Prostate gland (tissue), 2 donors: ENCODE measurements at regions not wholly inside any gene's neighbourhood (a gene's known extent, or its start where the extent isn't known, plus 50 kb on each side); places are given as distances from the start of the nearest gene placed in this dataset.

Experiments
- DNase-seq: peaks from one replicate; pipeline ENCODE4 v3.0.0-alpha.2; 2019; ENCODE audit warnings: low spot score
- H3K27ac ChIP-seq, 2 donors: fragments of 200-600 bp; sonication (generic); 2 replicates each; pipeline ENCODE4 v1.5.1; 2017 to 2019
- H3K27me3 ChIP-seq: fragments of 200-600 bp; sonication (generic); replicated peaks from 2 replicates; pipeline ENCODE4 v1.5.1; 2019; ENCODE audit not compliant: insufficient read depth
- H3K36me3 ChIP-seq, 2 donors: fragments of 200-600 bp; sonication (generic); 1 replicate in 1 of 2; 2 replicates in 1 of 2; pipeline versions ENCODE4 v1.5.1 to v1.8.1; 2017 to 2019
- H3K4me1 ChIP-seq: fragments of 200-600 bp; sonication (generic); replicated peaks from 2 replicates; pipeline ENCODE4 v1.5.1; 2019
- H3K4me3 ChIP-seq, 2 donors: fragments of 200-600 bp; sonication (generic); 2 replicates each; pipeline ENCODE4 v1.5.1; 2017 to 2019
- H3K9me3 ChIP-seq: fragments of 200-600 bp; sonication (generic); 2 replicates; pipeline ENCODE4 v1.5.1; 2017
- CTCF ChIP-seq, 4 experiments: fragments of 200-600 bp in 2 of 4; fragments of 450-650 bp in 2 of 4; sonication (generic) in 2 of 4; IDR thresholded peaks; 1 replicate in 3 of 4; 2 replicates in 1 of 4; pipeline ENCODE4 v1.5.1; 2016 to 2019; ENCODE audit warnings: antibody characterized with exemption in 4 of 4, mild to moderate bottlenecking in 2 of 4, moderate library complexity in 2 of 4
- POLR2A ChIP-seq: fragments of 450-650 bp; IDR thresholded peaks from one replicate; pipeline ENCODE4 v1.6.1; 2016; ENCODE audit warnings: antibody characterized with exemption, mild to moderate bottlenecking
- POLR2AphosphoS5 ChIP-seq: sonication (generic); formaldehyde crosslinking; IDR thresholded peaks from one replicate; pipeline ENCODE4 v1.6.1; 2017; ENCODE audit warnings: antibody characterized with exemption
- WGBS: methylation state at CpG from one replicate; pipeline ENCODE4 v1.1.5; 2018; 5-methylcytosine and 5-hydroxymethylcytosine counted together
- intact Hi-C: fragments of 100-400 bp; cut with DNase I; formaldehyde crosslinking; loops from one replicate; pipeline ENCODE4 v1.14.2; 2022

DNA sequence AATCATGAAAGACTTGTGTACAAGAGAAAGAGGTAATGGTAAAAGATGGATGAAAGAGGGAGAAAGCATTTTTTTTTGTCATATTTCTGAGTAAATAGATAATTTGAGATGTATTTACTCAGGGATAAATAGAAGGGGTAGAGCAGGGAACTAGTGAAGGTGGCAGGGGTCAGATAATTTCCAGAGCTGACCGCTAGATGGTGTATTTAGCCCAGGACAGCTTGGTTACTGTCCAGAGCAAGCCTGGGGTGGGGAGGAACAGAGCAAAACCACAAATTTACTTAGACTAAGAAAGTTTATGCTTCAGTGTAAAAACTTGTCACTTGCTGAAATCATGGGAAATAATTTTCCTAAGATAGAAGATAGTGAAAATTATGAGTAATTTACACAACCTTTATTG, 91.5 kb downstream of the XCL2 start:
- no peak overlapping the region for H3K4me3 ChIP-seq
- no peaks in the 10 kb centered on the region for H3K36me3 ChIP-seq
- TF ChIP-seq POLR2A (no peak), CTCF (IDR thresholded peaks at IDR 0.05) (no peak), POLR2AphosphoS5 (no peak)
- H3K27ac ChIP-seq: no peak overlapping the region
- DNase-seq: no peak
- intact Hi-C loops: no loop called here
- WGBS: 58% methylated on average over 1 of the region's 1 CpG
- no peaks in the 10 kb centered on the region for H3K9me3 ChIP-seq
- H3K27me3 ChIP-seq: no peaks in the 10 kb centered on the region
- H3K4me1 ChIP-seq: no peaks in the 10 kb centered on the region

DNA sequence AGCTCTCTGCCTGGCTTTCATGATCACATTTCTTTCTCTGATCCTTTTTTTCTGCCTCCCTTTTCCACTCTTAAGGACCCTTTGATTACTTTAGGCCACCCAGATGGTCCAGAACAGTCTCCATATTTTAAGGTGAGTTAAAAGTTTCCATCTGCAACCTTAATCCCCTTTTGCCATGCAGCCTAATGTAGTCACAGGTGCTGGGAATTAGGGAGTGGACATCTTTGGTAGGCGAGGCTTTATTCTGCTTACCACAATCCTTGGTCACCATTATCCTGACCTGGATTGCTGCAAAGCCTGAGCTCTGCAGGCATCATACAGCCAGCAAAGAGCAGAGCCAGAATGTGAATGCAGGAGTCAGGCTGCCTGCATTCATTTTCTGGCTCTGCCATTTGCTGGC, 95.9 kb downstream of the XCL2 start:
- Histone ChIP-seq H3K4me3 (no peak overlapping the region), H3K4me1 (no peaks in the 10 kb centered on the region), H3K9me3 (no peaks in the 10 kb centered on the region), H3K27me3 (no peaks in the 10 kb centered on the region), H3K27ac (no peak overlapping the region), H3K36me3 (no peaks in the 10 kb centered on the region)
- 100% methylated on average over 1 of the region's 1 CpG for WGBS
- no peak for DNase-seq
- TF ChIP-seq POLR2AphosphoS5: no peak
- TF ChIP-seq CTCF (IDR thresholded peaks at IDR 0.05): no peak
- no peak for TF ChIP-seq POLR2A
- intact Hi-C loops: no loop called here

- Histone ChIP-seq H3K27me3 (no peaks in the 10 kb centered on the region), H3K4me1 (no peaks in the 10 kb centered on the region), H3K36me3 (no peaks in the 10 kb centered on the region), H3K4me3 (no peak overlapping the region), H3K9me3 (no peaks in the 10 kb centered on the region), H3K27ac (no peak overlapping the region)
- intact Hi-C loops: no loop called here
- TF ChIP-seq POLR2A (no peak), POLR2AphosphoS5 (no peak), CTCF (IDR thresholded peaks at IDR 0.05) (no peak)
- DNase-seq: no peak
- WGBS: 87% methylated on average over 5 of the region's 5 CpGs
Observed at GRCh38 chr1:168446081-168446480, 97.7 kb downstream of the XCL2 start.

DNA sequence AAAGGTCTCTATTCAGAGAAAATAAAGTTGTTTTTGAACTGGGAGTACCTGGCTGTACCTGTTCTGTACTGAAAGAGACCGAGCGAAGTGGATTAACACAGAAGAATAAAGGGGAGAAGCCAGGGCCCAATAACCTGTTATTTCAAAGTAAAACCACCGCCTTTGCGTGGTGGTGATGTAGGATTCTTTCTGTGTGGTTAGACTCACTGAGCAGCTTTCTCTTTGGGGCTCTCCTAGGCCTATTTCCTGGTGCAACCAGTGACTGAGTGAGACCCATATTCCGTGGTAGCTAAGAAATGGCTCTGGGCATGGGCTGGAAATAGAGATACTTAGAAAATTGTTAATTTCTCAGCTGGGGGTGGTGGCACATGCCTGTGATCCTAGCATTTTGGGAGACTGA, 99.9 kb downstream of the XCL2 start:
- no peaks in the 10 kb centered on the region for H3K4me1 ChIP-seq
- 71% methylated on average over 5 of the region's 5 CpGs for WGBS
- no peaks in the 10 kb centered on the region for H3K9me3 ChIP-seq
- DNase-seq: no peak
- no peaks in the 10 kb centered on the region for H3K27me3 ChIP-seq
- H3K36me3 ChIP-seq: no peaks in the 10 kb centered on the region
- H3K27ac ChIP-seq: no peak overlapping the region
- intact Hi-C loops: no loop called here
- no peak overlapping the region for H3K4me3 ChIP-seq
- TF ChIP-seq POLR2A (no peak), CTCF (IDR thresholded peaks at IDR 0.05) (no peak), POLR2AphosphoS5 (no peak)

DNA sequence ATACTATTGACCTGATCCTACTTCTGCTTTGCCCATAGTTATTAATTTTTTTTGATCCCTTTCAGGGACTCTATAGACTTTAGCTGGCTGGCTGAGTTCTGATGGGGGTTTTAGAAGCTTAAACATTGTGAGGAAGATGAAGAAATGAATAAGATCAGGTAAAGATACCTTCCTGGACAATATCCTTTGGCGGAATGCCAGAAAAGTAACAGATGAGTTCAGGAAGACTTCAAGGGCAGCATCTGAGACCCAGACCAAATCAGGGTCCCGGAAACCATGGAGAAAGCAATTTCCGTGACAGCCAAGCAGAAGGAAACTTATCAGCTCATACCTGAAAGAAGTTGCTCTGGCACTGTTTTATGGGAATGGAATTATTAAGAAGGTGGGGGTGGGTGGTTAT, 100.4 kb downstream of the XCL2 start:
- TF ChIP-seq POLR2AphosphoS5 (no peak), POLR2A (no peak), CTCF (IDR thresholded peaks at IDR 0.05) (no peak)
- DNase-seq: no peak
- no peak overlapping the region for H3K4me3 ChIP-seq
- H3K36me3 ChIP-seq: no peaks in the 10 kb centered on the region
- H3K9me3 ChIP-seq: no peaks in the 10 kb centered on the region
- H3K27ac ChIP-seq: no peak overlapping the region
- no peaks in the 10 kb centered on the region for H3K27me3 ChIP-seq
- 92% methylated on average over 3 of the region's 3 CpGs for WGBS
- no peaks in the 10 kb centered on the region for H3K4me1 ChIP-seq
- intact Hi-C loops: no loop called here
